ENCODE measurements at regions not wholly inside any gene's neighbourhood (a gene's known extent, or its start where the extent isn't known, plus 50 kb on each side); places are given as distances from the start of the nearest gene placed in this dataset.

- no peak for TF ChIP-seq SIN3A (IDR thresholded peaks at IDR 0.05; ENCODE audit: borderline replicate concordance, insufficient read depth, low read length)
- TF ChIP-seq, protein P1, sequence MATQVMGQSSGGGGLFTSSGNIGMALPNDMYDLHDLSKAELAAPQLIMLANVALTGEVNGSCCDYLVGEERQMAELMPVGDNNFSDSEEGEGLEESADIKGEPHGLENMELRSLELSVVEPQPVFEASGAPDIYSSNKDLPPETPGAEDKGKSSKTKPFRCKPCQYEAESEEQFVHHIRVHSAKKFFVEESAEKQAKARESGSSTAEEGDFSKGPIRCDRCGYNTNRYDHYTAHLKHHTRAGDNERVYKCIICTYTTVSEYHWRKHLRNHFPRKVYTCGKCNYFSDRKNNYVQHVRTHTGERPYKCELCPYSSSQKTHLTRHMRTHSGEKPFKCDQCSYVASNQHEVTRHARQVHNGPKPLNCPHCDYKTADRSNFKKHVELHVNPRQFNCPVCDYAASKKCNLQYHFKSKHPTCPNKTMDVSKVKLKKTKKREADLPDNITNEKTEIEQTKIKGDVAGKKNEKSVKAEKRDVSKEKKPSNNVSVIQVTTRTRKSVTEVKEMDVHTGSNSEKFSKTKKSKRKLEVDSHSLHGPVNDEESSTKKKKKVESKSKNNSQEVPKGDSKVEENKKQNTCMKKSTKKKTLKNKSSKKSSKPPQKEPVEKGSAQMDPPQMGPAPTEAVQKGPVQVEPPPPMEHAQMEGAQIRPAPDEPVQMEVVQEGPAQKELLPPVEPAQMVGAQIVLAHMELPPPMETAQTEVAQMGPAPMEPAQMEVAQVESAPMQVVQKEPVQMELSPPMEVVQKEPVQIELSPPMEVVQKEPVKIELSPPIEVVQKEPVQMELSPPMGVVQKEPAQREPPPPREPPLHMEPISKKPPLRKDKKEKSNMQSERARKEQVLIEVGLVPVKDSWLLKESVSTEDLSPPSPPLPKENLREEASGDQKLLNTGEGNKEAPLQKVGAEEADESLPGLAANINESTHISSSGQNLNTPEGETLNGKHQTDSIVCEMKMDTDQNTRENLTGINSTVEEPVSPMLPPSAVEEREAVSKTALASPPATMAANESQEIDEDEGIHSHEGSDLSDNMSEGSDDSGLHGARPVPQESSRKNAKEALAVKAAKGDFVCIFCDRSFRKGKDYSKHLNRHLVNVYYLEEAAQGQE (IDR thresholded peaks at IDR 0.05; ENCODE audit: insufficient read depth in 1 of 2, low read depth in 2 of 2, low read length in 2 of 2): no peak
- no peak for TF ChIP-seq POLR2AphosphoS5 (IDR thresholded peaks at IDR 0.05; ENCODE audit: low read depth, low read length)
These were observed 1860.6 kb upstream of the PIK3C3 start for GRCh38 chr18:40094441-40094840.

All from PFSK-1 (cell line).